Aorta (tissue), 5 donors: ENCODE measurements at regions not wholly inside any gene's neighbourhood (a gene's known extent, or its start where the extent isn't known, plus 50 kb on each side); places are given as distances from the start of the nearest gene placed in this dataset.

Source experiments
- ATAC-seq: fragments of 200-7000 bp; cut with Tn5 transposase; one replicate; pipeline ENCODE4 v1.9.1; 2022; ENCODE audit warnings: moderate library complexity; ENCODE audit not compliant: low FRiP score
- DNase-seq, 2 donors: peaks; one replicate each; pipeline ENCODE4 v3.0.0-alpha.2; 2020
- H3K27ac ChIP-seq, 2 donors: one replicate each; pipeline ENCODE4 v1.5.1; 2013; ENCODE audit warnings: low read length in 2 of 2, mild to moderate bottlenecking in 2 of 2, moderate library complexity in 2 of 2, control low read depth in 1 of 2, inconsistent platforms in 1 of 2, low read depth in 1 of 2
- H3K27me3 ChIP-seq, 2 donors: one replicate each; pipeline ENCODE4 v1.6.1; 2013; ENCODE audit warnings: control low read depth in 1 of 2, low read length in 1 of 2, mild to moderate bottlenecking in 1 of 2, moderate library complexity in 1 of 2; ENCODE audit not compliant: insufficient read depth in 2 of 2, control insufficient read depth in 1 of 2
- H3K36me3 ChIP-seq, 2 donors: one replicate each; pipeline ENCODE4 v1.6.1; 2013; ENCODE audit warnings: control low read depth in 1 of 2, low read length in 1 of 2, mild to moderate bottlenecking in 1 of 2; ENCODE audit not compliant: insufficient read depth in 2 of 2, control insufficient read depth in 1 of 2
- H3K4me1 ChIP-seq, 2 donors: one replicate each; pipeline ENCODE4 v1.6.1; 2013; ENCODE audit warnings: low read length in 2 of 2, control low read depth in 1 of 2, mild to moderate bottlenecking in 1 of 2, moderate library complexity in 1 of 2; ENCODE audit not compliant: insufficient read depth in 2 of 2, control insufficient read depth in 1 of 2
- H3K4me3 ChIP-seq, 2 donors: one replicate each; pipeline ENCODE4 v1.5.1; 2013; ENCODE audit warnings: low read length in 2 of 2, control low read depth in 1 of 2, mild to moderate bottlenecking in 1 of 2
- H3K9me3 ChIP-seq: one replicate; pipeline ENCODE4 v1.6.1; 2013; ENCODE audit warnings: mild to moderate bottlenecking, low read length; ENCODE audit not compliant: control insufficient read depth
- WGBS, 2 donors: extraction: QIAGEN DNeasy Blood & Tissue Kit; methylation state at CpG; one replicate each; pipeline ENCODE4 v1.1.7; 2013; 5-methylcytosine and 5-hydroxymethylcytosine counted together
- intact Hi-C, 2 donors: fragments of 100-400 bp; cut with DNase I; formaldehyde crosslinking; loops; one replicate each; pipeline versions ENCODE4 v1.14.2 to v1.15.0; 2022
- donor health status: healthy with polysubstance abuse.
- donor health status: Bipolar disorder and iron deficiency.
- donor health status: DM: no; HTN: no; CAD: no.
- donor health status: DM: no; HTN: no; CAD: no.
- donor health status: DM: yes; HTN: yes; CAD: no.

- no peak for DNase-seq
- intact Hi-C loops: no loop called here
- Histone ChIP-seq H3K4me1 (no peaks in the 10 kb centered on the region), H3K4me3 (no peak overlapping the region), H3K9me3 (no peaks in the 10 kb centered on the region), H3K27ac (no peak overlapping the region), H3K36me3 (no peaks in the 10 kb centered on the region), H3K27me3 (no peaks in the 10 kb centered on the region)
- 94 to 97% methylated on average over 2 of the region's 2 CpGs for WGBS, 2 donors
- no peak for ATAC-seq
These were observed 1026.2 kb downstream of the PLOD2 start for GRCh38 chr3:145134738-145135137.

- Histone ChIP-seq H3K36me3 (no peaks in the 10 kb centered on the region), H3K4me1 (no peaks in the 10 kb centered on the region), H3K27me3 (no peaks in the 10 kb centered on the region), H3K27ac (no peak overlapping the region), H3K9me3 (no peaks in the 10 kb centered on the region), H3K4me3 (no peak overlapping the region)
- intact Hi-C loops: no loop called here
- WGBS, 2 donors: 86% methylated on average over 3 of the region's 3 CpGs
- DNase-seq (no peak), ATAC-seq (no peak)
These were observed 1016.6 kb downstream of the PLOD2 start for GRCh38 chr3:145144361-145144760.

- Histone ChIP-seq H3K27me3 (no peaks in the 10 kb centered on the region), H3K27ac (no peak overlapping the region), H3K4me1 (no peaks in the 10 kb centered on the region), H3K9me3 (no peaks in the 10 kb centered on the region), H3K4me3 (no peak overlapping the region), H3K36me3 (no peaks in the 10 kb centered on the region)
- no peak for DNase-seq
- intact Hi-C loops: no loop called here
- no peak for ATAC-seq
- 82 to 85% methylated on average over 1 of the region's 1 CpG for WGBS, 2 donors
These were observed 1015.5 kb downstream of the PLOD2 start for GRCh38 chr3:145145461-145145860.

GRCh38 chr3:145159640-145160039 is 1001.3 kb downstream of the PLOD2 start:
- H3K27ac ChIP-seq: no peak overlapping the region
- no peaks in the 10 kb centered on the region for H3K4me1 ChIP-seq
- H3K36me3 ChIP-seq: no peaks in the 10 kb centered on the region
- ATAC-seq (no peak), DNase-seq (no peak)
- H3K27me3 ChIP-seq: no peaks in the 10 kb centered on the region
- no peaks in the 10 kb centered on the region for H3K9me3 ChIP-seq
- H3K4me3 ChIP-seq: no peak overlapping the region
- intact Hi-C loops: no loop called here

GRCh38 chr3:145170121-145170520 is 990.9 kb downstream of the PLOD2 start:
- 18 to 25% methylated on average over 2 of the region's 2 CpGs for WGBS, 2 donors

GRCh38 chr3:145175626-145176025 is 985.4 kb downstream of the PLOD2 start:
- Histone ChIP-seq H3K4me1 (no peaks in the 10 kb centered on the region), H3K36me3 (no peaks in the 10 kb centered on the region), H3K27me3 (no peaks in the 10 kb centered on the region), H3K9me3 (no peaks in the 10 kb centered on the region), H3K27ac (no peak overlapping the region), H3K4me3 (no peak overlapping the region)
- DNase-seq (no peak), ATAC-seq (no peak)
- intact Hi-C loops: no loop called here
- WGBS, 2 donors: 65 to 67% methylated on average over 3 of the region's 3 CpGs

More at GRCh38 chr3:145170121-145170520, 990.9 kb downstream of the PLOD2 start:
- ATAC-seq (no peak), DNase-seq (no peak)
- intact Hi-C loops: no loop called here
- Histone ChIP-seq H3K27ac (no peak overlapping the region), H3K27me3 (no peaks in the 10 kb centered on the region), H3K4me1 (peaks cover 0 to 1% of the 10 kb centered on the region in 2 donors), H3K9me3 (no peaks in the 10 kb centered on the region), H3K36me3 (no peaks in the 10 kb centered on the region), H3K4me3 (no peak overlapping the region)

GRCh38 chr3:145176907-145177306 is 984.1 kb downstream of the PLOD2 start:
- ATAC-seq: no peak
- no peak overlapping the region for H3K27ac ChIP-seq
- no peak for DNase-seq
- H3K4me1 ChIP-seq: no peaks in the 10 kb centered on the region
- no peak overlapping the region for H3K4me3 ChIP-seq
- no peaks in the 10 kb centered on the region for H3K9me3 ChIP-seq
- no peaks in the 10 kb centered on the region for H3K27me3 ChIP-seq
- WGBS, 2 donors: 65 to 67% methylated on average over 2 of the region's 2 CpGs
- no peaks in the 10 kb centered on the region for H3K36me3 ChIP-seq
- intact Hi-C loops: no loop called here

- H3K27me3 ChIP-seq: no peaks in the 10 kb centered on the region
- intact Hi-C loops: no loop called here
- ATAC-seq: no peak
- H3K4me1 ChIP-seq: no peaks in the 10 kb centered on the region
- H3K27ac ChIP-seq: no peak overlapping the region
- no peaks in the 10 kb centered on the region for H3K9me3 ChIP-seq
- no peak overlapping the region for H3K4me3 ChIP-seq
- H3K36me3 ChIP-seq: no peaks in the 10 kb centered on the region
- no peak for DNase-seq
- WGBS, 2 donors: 67 to 78% methylated on average over 2 of the region's 2 CpGs
These were observed 983.2 kb downstream of the PLOD2 start for GRCh38 chr3:145177828-145178227.

GRCh38 chr3:145182196-145182911 is 978.6 kb downstream of the PLOD2 start:
- Histone ChIP-seq H3K36me3 (no peaks in the 10 kb centered on the region), H3K4me3 (no peak overlapping the region), H3K9me3 (no peaks in the 10 kb centered on the region), H3K4me1 (no peaks in the 10 kb centered on the region), H3K27ac (no peak overlapping the region), H3K27me3 (no peaks in the 10 kb centered on the region)
- intact Hi-C loops: no loop called here
- DNase-seq: no peak
- 50 to 54% methylated on average over 4 of the region's 4 CpGs for WGBS, 2 donors
- ATAC-seq: no peak
